ENCODE measurements at regions not wholly inside any gene's neighbourhood (a gene's known extent, or its start where the extent isn't known, plus 50 kb on each side); places are given as distances from the start of the nearest gene placed in this dataset.

- Histone ChIP-seq H3K27ac (no peak overlapping the region), H3K4me3 (no peak overlapping the region)
- DNase-seq (ENCODE audit: low spot score): no peak
- no peak for TF ChIP-seq CTCF (IDR thresholded peaks at IDR 0.05)
Observed at GRCh38 chr13:109693213-109693612, 93.2 kb downstream of the IRS2 start.

GRCh38 chr13:109691689-109692088 is 94.7 kb downstream of the IRS2 start:
- H3K27ac ChIP-seq: no peak overlapping the region
- no peak overlapping the region for H3K4me3 ChIP-seq
- no peak for DNase-seq (ENCODE audit: low spot score)
- TF ChIP-seq CTCF (IDR thresholded peaks at IDR 0.05): no peak

GRCh38 chr13:109687559-109688448 is 98.6 kb downstream of the IRS2 start:
- no peak for TF ChIP-seq CTCF (IDR thresholded peaks at IDR 0.05)
- Histone ChIP-seq H3K27ac (no peak overlapping the region), H3K4me3 (no peak overlapping the region)
- DNase-seq (ENCODE audit: low spot score): no peak

- H3K4me3 ChIP-seq: peak overlapping the region; percentile 30
- DNase-seq (ENCODE audit: low spot score): no peak
- no peak overlapping the region for H3K27ac ChIP-seq
- TF ChIP-seq CTCF (IDR thresholded peaks at IDR 0.05): no peak
Observed at GRCh38 chr13:109685203-109685602, 101.2 kb downstream of the IRS2 start.

- H3K4me3 ChIP-seq: peak overlapping the region; percentile 30
- no peak for DNase-seq (ENCODE audit: low spot score)
- no peak overlapping the region for H3K27ac ChIP-seq
- no peak for TF ChIP-seq CTCF (IDR thresholded peaks at IDR 0.05)
Observed at GRCh38 chr13:109684824-109685202, 101.6 kb downstream of the IRS2 start.

- no peak for TF ChIP-seq CTCF (IDR thresholded peaks at IDR 0.05)
- peak overlapping the region; percentile 30 for H3K4me3 ChIP-seq
Observed at GRCh38 chr13:109684084-109684823, 102.1 kb downstream of the IRS2 start.

More at GRCh38 chr13:109684084-109684823, 102.1 kb downstream of the IRS2 start:
- no peak for DNase-seq (ENCODE audit: low spot score)
- no peak overlapping the region for H3K27ac ChIP-seq
